AG08396 (cell line): ENCODE measurements at regions not wholly inside any gene's neighbourhood (a gene's known extent, or its start where the extent isn't known, plus 50 kb on each side); places are given as distances from the start of the nearest gene placed in this dataset.
"Not testable (repeated sequence)": the region's sequence is repeated elsewhere in the genome, so short reads cannot be mapped to it uniquely, and the experiment has no call there.

ENCODE experiments used
- DNase-seq: peaks from one replicate; pipeline ENCODE4 v3.0.0; 2012; ENCODE audit warnings: low spot score, mixed read lengths

DNA sequence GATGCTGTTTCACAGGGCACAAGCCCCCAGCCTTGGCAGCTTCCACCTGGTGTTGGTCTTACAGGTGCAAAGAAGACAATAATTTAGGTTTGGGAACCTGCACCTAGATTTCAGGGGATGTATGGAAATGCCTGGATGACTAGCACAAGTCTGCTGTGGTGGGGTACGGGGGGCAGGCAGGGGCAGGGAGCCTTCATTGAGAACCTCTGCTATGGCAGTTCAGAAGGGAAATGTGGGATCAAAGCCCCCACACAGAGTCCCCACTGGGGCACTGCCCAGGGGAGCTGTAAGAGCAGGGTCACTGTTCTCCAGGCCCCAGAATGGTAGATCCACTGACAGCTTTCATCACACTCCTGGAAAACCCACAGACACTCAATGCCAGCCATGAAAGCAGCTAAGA lies 686.5 kb downstream of the FAM181B start:
- DNase-seq: no peak

DNA sequence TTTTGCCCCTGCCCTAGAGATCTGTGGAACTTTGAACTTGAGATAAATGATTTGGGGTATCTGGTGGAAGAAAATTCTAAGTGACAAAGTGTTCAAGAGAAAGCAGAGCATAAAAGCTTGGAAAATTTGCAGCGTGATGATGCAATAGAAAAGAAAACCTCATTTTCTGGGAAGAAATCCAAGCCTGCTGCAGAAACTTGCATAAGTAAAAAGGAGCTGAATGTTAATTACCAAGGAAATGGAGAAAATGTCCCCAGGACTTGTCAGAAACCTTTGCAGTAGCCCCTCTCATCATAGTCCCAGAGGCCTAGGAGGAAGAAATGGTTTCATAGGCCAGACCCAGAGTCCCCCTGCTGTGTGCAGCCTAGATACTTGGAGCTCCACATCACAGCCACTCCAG lies 686.9 kb downstream of the FAM181B start:
- no peak for DNase-seq

DNA sequence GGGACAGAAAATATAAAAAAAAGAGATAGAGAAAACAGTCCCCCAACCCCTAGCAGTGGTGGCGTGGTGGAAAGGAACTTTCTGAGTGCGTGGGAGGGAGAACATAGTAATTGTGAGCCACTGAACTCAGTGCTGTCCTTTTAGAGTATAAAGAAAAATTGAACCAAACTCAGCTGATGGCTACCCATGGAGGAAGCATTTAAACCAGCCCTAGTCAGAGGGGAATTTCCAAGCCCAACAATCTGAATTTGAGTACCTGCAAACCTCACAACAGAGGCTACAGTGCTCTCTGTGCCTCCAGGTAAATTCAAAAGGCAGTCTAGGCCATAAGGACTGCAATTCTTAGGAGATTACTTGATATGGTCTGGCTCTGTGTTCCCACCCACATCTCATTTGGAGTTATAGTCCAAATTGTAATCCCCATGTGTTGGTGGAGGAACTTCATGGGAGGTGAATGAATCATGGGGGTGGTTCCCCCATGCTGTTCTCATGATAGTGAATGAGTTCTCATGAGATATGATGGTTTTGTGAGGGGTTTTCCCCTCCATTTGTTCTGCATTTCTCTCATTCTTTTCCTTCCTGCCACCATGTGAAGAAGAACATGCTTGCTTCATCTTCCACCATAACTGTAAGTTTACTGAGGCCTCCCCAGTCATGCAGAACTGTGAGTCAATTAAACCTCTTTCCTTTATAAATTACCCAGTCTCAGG lies 687.8 kb downstream of the FAM181B start:
- no peak for DNase-seq

DNA sequence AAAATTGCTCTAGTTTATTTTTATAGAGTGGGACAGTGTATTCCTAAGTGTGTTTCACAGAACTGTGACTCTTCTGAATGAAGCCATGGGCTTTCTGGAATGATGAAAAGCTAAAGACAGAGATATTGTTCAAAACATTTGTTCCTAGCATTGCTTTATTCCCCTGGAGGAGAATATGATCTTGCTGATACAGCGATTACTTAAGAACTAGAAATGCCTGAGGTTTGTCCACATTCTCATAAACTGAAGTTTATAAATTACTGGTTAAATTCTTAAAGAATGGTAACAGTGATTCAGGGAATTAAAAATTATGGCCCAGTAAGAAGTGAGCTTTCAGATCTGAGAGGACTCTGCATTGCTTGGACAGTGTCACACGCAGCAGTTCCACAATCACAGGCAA lies 690.3 kb downstream of the FAM181B start:
- no peak for DNase-seq

DNA sequence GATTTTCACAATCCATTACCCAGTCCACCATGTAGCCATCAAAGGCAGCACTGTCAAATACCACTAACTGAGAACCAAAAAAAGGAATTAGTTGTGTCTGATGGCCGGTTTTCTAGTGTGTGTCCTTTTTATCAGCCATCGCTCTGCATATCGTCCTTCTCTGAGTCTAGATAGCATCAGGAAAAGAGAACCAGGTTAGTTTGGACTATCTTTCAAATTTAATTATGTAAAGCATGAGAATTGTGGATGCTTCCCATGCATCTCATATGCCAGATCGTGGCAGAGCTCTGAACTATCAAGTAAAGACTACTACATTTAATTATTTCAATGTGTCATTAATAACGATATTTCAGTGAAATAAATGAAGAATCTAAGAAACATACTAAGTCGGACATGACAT lies 691.9 kb downstream of the FAM181B start:
- DNase-seq: no peak

DNA sequence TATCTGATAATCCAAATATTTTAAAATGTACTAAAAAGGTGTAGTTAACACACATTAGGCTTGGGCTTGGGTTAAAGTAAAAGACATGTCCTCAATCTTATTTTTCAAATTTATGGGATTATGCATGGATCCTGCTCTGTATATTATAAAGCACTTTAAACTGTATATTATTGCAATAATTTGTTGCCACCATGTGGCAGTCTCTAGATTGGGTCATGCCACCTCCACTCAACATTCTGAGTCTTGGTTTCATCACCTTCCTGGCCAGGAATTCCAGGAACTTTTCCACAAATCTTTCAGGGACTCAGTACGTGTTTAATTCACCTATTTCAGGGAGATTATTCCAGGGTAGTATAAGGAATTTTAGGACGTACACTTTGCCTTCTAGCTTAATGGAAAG lies 695.5 kb downstream of the FAM181B start:
- no peak for DNase-seq

DNA sequence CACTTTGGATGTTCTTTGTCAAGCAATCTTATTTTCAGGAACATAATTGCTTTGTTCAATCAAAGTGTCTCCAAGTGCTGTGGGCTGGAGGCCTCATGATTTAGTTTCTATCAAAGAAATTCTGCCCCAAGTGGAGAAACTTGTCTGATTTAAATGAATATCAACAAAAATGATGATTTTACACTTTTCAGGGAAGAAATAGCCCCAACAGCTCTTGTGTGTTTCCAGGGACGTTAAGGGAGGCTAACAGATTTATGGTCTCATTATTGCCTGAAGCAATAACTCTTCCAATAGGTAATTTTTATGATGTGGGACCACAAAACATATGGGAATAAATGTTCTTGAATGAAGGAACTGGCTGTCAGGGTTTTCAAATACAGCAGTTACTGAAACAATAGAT lies 699.1 kb downstream of the FAM181B start:
- DNase-seq: no peak

DNA sequence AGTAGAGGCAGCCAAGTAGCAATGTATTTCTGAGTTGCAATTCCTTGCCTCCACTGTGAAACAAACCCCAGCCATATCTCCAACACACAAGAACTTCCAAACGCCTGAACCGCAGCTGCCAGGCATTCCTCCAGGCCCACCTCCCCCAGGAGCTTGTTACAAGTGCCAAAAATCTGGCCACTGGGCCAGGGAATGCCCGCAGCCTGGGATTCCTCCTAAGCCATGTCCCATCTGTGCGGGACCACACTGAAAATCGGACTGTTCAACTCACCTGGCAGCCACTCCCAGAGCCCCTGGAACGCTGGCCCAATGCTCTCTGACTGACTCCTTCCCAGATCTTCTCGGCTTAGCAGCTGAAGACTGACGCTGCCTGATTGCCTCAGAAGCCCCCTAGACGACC lies 706.3 kb downstream of the FAM181B start:
- DNase-seq: not testable (repeated sequence)

DNA sequence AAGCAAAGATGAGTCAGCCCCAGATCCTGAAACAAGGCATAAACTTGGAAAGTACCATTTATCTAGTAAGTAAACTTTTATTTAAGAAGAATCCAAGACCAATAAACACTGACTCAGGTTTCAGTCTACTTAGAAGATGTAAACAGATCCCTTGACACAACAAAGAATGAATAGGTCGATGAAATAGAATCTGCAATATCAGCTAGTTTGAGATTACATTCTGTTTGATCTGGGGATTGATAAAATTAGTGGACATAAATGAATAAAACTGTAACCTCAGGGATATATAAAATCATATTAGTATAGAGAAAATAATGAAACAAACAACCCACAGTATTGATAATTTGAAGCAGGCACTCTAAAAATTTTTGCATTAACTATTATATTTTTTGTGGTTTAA lies 708.9 kb downstream of the FAM181B start:
- DNase-seq: no peak

DNA sequence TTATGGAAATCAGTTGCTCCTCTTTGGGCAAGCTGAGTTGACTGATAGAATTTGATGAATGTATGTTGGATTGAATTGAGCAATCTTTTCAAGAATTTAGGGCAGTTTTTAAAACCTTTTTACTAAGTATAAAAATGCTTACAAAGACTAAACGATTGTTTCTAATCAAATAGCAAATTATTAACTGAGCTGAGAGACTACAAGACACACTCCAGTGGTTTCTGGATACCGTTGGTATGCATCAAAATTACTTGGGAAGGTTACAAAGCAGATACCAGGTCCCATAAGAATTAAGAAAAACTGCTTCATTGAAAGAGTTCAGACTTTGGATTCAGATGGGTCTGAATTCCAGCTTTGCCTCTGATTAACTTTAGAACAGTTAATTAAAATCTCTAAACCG lies 721.4 kb downstream of the FAM181B start:
- no peak for DNase-seq

DNA sequence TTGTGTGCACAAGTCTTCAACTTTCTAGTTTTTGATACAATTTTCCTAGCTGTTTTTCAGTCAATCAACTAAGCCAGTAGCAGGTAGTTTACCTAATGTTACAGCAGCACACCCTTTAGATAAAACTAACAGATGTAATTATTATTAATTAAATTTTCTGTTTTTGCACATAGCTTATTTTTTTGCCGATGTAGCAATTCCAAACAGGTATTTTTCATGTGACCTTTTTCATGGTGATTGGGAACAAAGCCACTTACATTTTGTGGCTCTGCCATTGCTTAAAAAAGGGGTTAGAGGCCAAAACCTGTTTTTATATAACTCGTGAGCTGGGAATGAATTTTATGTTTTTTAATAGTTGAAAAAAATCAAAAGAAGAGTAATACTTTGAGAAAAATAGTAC lies 724.5 kb downstream of the FAM181B start:
- no peak for DNase-seq

DNA sequence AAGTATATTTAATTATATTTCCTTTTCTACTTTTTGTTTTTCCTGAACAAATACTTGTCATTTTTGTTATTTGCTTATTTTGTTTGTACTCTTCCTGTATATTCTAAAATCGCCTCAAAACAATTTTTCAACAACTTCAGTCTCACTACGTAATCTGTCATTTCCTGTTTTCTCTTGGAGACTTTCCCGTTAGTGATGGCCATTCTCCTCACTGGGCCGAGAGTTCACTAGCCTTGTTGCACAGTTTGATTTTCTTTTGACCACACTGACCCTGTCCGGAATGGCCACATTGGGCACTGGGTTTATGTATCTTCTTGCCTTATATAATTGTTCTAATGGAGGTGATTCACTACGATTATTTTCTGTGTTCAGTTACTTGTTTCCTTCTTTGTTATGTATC lies 726.1 kb downstream of the FAM181B start:
- no peak for DNase-seq

DNA sequence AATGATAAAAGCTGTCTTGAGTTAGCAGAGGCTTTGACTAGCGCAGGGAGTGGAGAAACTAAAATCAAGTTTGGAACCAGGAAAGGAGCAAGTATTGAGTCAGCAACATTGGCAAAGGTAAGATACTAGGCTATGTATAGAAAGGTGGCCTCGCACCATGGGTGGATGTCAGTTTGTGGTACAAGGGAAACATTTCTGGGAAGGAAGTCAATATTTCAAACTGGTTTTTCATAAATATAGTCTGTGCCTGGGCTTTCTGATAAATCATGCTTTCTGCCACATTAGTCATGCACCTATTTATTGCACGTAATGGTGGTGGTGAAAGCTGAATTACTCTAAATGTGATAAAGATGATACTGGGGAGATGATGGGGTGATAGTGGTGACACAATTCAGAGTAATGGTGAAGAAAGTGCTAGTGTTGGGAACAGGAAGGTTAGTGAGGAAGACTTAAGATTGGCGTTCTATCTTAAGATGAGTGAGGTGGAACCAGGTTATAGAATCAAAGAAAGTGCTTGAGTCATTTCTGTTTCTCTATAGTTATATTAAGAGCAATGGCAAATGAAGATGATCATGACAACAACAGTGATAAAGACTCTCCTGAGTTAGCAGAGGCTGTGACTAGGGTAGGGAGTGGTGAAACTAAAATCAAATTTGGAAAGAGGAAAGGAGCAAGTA lies 729.0 kb downstream of the FAM181B start:
- DNase-seq: no peak

DNA sequence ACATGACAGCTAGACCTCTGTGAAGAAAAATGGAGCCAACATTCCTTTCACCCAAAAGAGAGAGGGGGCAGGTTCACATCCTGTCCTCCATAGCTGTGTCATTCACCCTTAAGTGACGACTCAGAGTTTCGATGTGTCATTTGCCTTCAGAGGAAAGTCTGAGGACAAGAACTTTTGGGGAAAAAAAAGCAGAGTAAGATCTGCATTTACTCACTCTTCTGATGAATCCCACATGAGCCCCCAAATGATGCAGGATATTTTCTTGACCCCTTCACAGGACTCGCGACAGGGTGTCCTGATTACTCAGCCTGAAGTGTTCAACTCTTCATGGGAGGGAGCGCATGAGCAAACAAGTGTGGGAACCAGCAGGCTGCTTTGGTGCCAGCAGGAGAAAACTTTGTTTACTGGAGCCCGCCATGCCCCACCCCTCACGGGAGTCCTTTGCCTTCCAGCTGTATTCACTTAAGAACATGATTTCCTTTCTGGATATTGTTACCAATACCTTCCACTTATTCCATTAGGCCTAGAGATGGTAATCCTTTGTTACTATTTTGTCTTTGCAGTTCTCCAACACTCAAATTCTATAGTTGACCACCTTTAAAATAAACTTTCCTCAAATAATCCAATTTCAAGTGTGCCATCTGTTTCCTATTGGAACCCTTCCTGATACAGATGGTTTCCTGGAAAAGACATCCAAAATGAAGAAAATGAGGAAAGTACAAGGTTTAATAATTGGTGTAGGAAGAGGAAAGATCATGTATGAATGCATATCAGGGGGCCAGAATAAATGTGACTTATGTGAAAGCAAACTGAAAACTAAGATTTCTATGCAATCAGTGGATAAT lies 729.8 kb downstream of the FAM181B start:
- no peak for DNase-seq

DNA sequence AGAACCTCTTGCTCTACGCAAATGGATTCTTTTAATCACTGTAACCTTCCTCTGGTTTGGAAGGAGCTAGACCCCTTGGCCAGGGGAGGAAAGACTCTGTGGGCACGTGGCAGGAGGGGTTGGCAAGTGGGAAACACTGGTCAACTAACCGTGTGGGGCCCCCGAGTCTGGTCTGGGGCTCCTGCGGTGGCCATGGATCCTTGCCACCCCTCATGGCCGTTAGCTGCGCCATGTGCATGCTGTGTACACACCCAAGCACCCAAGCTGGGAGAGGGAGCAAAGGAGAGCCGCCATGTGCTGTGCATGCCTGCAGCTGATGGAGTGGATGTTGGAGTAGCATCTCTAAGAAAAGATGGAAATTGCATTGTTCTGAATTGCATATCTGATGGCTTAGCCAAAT lies 730.6 kb downstream of the FAM181B start:
- DNase-seq: no peak

DNA sequence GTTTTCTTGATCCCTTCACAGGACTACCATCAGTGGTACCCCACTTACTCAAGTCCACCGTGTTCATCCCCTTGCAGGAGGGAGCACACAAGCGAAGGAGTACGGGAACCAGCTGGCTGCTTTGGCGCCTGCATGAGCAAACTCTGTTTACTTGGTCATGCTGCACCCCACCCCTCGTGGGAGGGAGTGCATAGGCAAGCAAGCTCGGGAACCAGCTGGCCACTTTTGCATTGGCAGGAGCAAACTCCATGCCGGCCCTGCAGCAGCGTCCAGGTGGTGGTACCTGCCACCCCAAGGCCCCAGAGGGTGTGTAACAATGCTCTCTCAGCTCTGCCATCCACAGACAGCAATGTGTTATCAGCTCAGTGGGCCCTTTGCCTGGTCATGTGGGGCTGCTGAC lies 737.8 kb downstream of the FAM181B start:
- no peak for DNase-seq

DNA sequence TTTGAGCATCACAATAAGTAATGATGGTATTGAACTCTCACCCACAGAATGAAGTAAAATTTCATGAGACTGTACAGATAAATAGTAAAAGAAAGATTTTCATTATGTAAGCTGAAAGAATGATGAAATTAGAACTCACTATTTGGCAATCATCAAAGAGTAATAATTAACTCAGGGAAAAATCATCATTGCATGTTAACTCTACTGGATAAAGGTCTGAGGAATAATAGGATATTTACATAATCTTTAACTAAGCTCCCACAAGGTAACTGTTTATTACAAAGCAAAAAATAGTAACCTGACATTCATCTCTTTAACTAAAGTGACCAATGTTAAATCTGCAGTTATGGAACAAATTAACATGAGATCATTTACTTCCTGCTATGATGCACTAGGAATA lies 739.9 kb downstream of the FAM181B start:
- DNase-seq: no peak

DNA sequence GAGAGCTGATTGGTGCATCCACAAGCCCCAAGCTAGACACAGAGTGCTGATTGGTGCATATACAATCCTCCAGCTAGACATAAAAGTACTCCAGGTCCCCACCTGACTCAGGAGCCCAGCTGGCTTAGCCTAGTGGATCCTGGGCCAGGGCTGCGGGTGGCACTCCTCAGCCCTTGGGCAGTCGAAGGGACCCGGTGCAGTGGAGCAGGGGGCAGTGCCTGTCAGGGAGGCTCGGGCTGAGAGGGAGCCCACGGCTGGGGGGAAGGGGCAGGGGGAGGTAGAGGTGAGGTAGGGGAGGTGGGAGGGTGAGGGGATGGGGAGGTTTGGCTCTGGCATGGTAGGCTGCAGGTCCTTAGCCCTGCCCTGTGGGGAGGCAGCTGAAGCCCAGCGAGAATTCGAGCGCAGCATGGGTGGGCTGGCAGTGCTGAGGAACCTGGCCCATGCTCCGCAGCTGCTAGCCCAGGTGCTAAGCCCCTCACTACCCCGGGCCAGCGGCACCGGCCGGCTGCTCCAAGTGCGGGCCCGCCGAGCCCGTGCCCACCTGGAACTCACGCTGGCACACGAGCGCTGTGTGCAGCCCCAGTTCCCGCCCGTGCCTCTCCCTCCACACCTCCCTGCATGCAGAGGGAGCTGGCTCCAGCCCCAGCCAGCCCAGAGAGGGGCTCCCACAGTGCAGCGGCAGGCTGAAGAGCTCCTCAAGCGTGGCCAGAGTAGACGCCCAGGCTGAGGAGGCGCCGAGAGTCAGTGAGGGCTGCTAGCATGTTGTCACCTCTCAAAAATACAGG lies 742.8 kb downstream of the FAM181B start:
- no peak for DNase-seq

DNA sequence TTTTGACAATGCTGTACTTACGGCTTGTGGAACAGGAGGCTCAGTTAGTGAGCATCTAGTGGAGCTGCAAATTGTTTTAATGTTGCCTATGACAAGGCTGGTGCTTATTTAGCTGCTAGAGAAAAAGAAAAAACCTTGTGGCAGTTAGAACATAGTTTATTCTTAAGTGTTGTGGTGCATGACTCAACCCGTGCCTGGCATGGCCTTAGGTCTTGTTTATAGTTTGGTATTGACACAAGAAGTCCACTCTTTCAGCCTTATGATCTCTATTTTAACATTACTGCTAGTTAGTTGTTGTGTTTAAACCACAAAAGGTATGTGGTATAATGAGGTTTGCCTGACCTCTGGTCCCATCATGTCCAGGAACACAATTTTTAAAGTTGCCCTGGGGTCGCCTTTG lies 744.6 kb downstream of the FAM181B start:
- peak; percentile 9 for DNase-seq

DNA sequence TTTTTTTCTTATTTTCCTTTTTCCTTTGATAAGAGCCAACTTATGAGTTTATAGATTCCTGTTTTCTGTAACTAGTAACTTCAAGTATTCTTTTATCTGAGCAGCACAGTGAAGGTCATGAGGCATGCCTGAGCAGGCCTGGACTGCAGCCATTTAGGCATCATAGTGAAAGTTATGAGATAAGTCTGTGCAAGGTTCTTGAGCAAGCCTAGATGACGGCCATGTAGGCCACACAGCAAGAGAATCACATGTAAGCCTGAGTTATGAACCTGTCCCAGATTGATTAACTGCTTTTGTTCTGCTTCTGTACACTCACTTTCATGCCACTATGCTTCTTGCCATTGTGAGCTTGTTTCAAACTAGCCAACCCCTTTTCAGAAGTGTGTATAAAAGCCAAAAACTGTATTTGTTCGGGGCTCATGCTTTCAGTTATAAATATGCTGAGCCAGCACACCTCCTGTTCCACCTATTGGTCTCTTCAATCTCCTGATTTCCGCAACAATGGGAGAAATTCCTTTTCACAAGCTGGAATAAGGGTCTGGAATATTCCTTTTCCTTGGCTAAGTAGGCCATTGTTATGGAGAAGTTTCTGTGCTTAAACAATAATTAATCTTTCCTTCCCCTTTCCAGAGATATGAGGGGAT lies 745.7 kb downstream of the FAM181B start:
- peak; percentile 20 for DNase-seq

DNA sequence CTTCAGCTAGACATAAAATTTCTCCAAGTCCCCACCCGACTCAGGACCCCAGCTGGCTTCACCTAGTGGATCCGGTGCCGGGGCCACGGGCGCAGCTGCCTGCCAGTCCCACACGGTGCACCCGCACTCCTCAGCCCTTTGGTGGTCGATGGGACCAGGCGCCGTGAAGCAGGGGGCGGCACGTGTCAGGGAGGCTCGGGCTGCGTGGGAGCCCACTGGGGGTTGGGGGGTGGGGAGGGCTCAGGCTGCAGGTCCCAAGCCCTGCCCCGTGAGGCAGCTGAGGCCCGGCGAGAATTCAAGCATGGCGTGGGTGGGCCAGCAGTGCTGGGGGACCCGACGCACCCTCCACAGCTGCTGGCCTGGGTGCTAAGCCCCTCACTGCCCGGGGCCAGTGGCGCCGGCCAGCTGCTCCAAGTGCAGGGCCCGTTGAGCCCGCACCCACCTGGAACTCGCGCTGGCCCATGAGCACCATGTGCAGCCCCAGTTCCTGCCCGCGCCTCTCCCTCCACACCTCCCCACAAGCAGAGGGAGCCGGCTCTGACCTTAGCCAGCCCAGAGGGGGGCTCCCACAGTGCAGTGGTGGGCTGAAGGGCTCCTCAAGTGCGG lies 747.0 kb downstream of the FAM181B start:
- no peak for DNase-seq
